ENCODE measurements at regions not wholly inside any gene's neighbourhood (a gene's known extent, or its start where the extent isn't known, plus 50 kb on each side); places are given as distances from the start of the nearest gene placed in this dataset.

DNA sequence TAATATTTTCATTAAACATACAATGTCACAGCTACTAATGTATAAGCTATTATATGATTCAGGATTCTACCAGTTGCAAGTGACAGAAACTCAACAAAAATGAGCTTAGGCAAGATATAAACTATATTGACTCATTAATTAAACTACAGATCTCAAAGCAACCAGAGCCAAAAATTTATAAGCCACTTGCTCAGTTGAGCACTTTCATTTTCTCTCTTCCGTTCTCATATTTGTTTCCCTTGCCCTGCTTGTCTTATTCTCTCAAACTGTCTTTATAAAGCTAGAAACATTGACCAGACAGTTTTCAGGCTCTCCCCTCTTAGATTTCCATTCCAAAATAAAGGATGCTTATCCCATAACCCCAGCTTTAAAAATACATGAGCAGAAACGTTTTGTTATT is 60.2 kb upstream of the DGKB start:
- H3F3A ChIP-seq (ENCODE audit: insufficient read depth, low read depth) = no peaks in the 10 kb centered on the region
- no peaks in the 10 kb centered on the region for H3K27me3 ChIP-seq (ENCODE audit: insufficient read depth, low read depth)
- no peaks in the 10 kb centered on the region for H4K20me1 ChIP-seq (ENCODE audit: insufficient read depth)
- H3K27ac ChIP-seq = no peak overlapping the region
- no peak overlapping the region for H2AFZ ChIP-seq
- H3K36me3 ChIP-seq (ENCODE audit: low read depth) = no peaks in the 10 kb centered on the region
- BruUV-seq (replicated peaks) = no TSS peak
- no peaks in the 10 kb centered on the region for H3K4me1 ChIP-seq (replicated peaks; ENCODE audit: insufficient read depth)
- no peak overlapping the region for H3K4me2 ChIP-seq
- intact Hi-C loops (cut with micrococcal nuclease; ENCODE audit: unreplicated experiment) = no loop called here
- no peaks in the 10 kb centered on the region for H3K79me2 ChIP-seq (ENCODE audit: low read depth)
- POLR2A ChIA-PET (ENCODE audit: unreplicated experiment) = no interaction called here
- CTCF ChIA-PET = interaction anchor here (0.7 kb wide), 1 partner anchor 126 kb away, joined by 4 read pairs; no protein-coding TSS in a partner anchor
- no peaks in the 10 kb centered on the region for H3K9me3 ChIP-seq (ENCODE audit: insufficient read depth, low read depth)
- H3K4me3 ChIP-seq = no peak overlapping the region
- TF ChIP-seq EZH2 (IDR thresholded peaks at IDR 0.05; ENCODE audit: low read depth) = no peak
- TF ChIP-seq, protein P1, sequence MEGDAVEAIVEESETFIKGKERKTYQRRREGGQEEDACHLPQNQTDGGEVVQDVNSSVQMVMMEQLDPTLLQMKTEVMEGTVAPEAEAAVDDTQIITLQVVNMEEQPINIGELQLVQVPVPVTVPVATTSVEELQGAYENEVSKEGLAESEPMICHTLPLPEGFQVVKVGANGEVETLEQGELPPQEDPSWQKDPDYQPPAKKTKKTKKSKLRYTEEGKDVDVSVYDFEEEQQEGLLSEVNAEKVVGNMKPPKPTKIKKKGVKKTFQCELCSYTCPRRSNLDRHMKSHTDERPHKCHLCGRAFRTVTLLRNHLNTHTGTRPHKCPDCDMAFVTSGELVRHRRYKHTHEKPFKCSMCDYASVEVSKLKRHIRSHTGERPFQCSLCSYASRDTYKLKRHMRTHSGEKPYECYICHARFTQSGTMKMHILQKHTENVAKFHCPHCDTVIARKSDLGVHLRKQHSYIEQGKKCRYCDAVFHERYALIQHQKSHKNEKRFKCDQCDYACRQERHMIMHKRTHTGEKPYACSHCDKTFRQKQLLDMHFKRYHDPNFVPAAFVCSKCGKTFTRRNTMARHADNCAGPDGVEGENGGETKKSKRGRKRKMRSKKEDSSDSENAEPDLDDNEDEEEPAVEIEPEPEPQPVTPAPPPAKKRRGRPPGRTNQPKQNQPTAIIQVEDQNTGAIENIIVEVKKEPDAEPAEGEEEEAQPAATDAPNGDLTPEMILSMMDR (conservative IDR thresholded peaks at IDR 0.05) = no peak
- DNase-seq = no peak
- no peaks in the 10 kb centered on the region for H3K9me2 ChIP-seq (ENCODE audit: insufficient read depth)

DNA sequence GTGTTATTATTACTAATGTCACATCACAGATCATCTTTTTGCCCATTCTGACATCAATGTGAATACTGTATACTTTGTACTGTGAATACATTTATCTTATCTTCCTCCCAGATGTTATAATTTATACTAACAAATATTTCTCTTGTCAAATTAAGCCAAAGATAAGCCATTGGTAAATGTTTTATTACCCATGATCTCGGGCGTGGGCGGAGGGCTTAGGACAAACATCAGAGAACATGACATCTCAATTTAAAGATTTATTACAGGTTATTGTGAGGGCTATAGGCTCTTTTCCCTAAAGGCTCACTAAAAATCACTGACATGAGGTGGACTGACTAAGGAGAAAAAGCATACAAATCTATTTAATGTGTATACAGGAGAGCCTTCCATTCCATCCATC is 58.2 kb upstream of the DGKB start:
- POLR2A ChIA-PET (ENCODE audit: unreplicated experiment) = no interaction called here
- H3K4me3 ChIP-seq = no peak overlapping the region
- no peaks in the 10 kb centered on the region for H3K79me2 ChIP-seq (ENCODE audit: low read depth)
- H3F3A ChIP-seq (ENCODE audit: insufficient read depth, low read depth) = no peaks in the 10 kb centered on the region
- BruUV-seq (replicated peaks) = no TSS peak
- CTCF ChIA-PET = no interaction called here
- no peaks in the 10 kb centered on the region for H4K20me1 ChIP-seq (ENCODE audit: insufficient read depth)
- DNase-seq = no peak
- intact Hi-C loops (cut with micrococcal nuclease; ENCODE audit: unreplicated experiment) = no loop called here
- TF ChIP-seq EZH2 (IDR thresholded peaks at IDR 0.05; ENCODE audit: low read depth) = no peak
- TF ChIP-seq, protein P1 (conservative IDR thresholded peaks at IDR 0.05) = no peak
- H3K27me3 ChIP-seq (ENCODE audit: insufficient read depth, low read depth) = no peaks in the 10 kb centered on the region
- no peaks in the 10 kb centered on the region for H3K9me3 ChIP-seq (ENCODE audit: insufficient read depth, low read depth)
- no peaks in the 10 kb centered on the region for H3K9me2 ChIP-seq (ENCODE audit: insufficient read depth)
- no peak overlapping the region for H3K4me2 ChIP-seq
- H3K4me1 ChIP-seq (replicated peaks; ENCODE audit: insufficient read depth) = no peaks in the 10 kb centered on the region
- no peak overlapping the region for H2AFZ ChIP-seq
- H3K27ac ChIP-seq = no peak overlapping the region
- no peaks in the 10 kb centered on the region for H3K36me3 ChIP-seq (ENCODE audit: low read depth)

DNA sequence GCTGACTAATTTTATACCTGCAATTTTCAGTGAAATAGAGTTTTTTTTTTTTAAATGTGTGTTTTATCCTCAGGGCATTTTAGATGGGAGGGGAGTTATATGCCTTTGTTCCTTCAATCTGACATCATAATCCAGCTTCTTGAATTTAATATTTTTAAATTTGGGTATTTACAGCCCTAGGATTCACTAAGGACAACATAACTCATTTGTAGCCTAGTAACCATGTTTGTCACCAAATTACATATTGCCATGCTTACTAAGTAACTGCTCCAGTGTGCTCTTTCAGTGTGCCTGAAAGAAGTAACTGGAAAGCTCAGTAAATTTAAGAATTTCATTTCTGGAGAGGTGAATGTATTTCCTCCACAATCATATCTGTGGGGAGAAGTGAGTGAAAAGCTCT is 56.8 kb upstream of the DGKB start:
- Histone ChIP-seq H2AFZ (no peak overlapping the region), H3K9me2 (ENCODE audit: insufficient read depth) (no peaks in the 10 kb centered on the region), H3K9me3 (ENCODE audit: insufficient read depth, low read depth) (no peaks in the 10 kb centered on the region), H3K4me1 (replicated peaks; ENCODE audit: insufficient read depth) (no peaks in the 10 kb centered on the region), H3F3A (ENCODE audit: insufficient read depth, low read depth) (no peaks in the 10 kb centered on the region), H3K4me3 (no peak overlapping the region), H3K27ac (no peak overlapping the region), H4K20me1 (ENCODE audit: insufficient read depth) (no peaks in the 10 kb centered on the region), H3K36me3 (ENCODE audit: low read depth) (no peaks in the 10 kb centered on the region), H3K79me2 (ENCODE audit: low read depth) (no peaks in the 10 kb centered on the region), H3K4me2 (no peak overlapping the region), H3K27me3 (ENCODE audit: insufficient read depth, low read depth) (no peaks in the 10 kb centered on the region)
- BruUV-seq (replicated peaks) = no TSS peak
- intact Hi-C loops (cut with micrococcal nuclease; ENCODE audit: unreplicated experiment) = no loop called here
- DNase-seq = no peak
- CTCF ChIA-PET = interaction anchor here (0.6 kb wide), 1 partner anchor 364 kb away, joined by 4 read pairs; no protein-coding TSS in a partner anchor
- TF ChIP-seq, protein P1 (conservative IDR thresholded peaks at IDR 0.05) = no peak
- POLR2A ChIA-PET (ENCODE audit: unreplicated experiment) = no interaction called here
